HG03064 (cell line): ENCODE measurements at regions not wholly inside any gene's neighbourhood (a gene's known extent, or its start where the extent isn't known, plus 50 kb on each side); places are given as distances from the start of the nearest gene placed in this dataset.
"Not testable (repeated sequence)": the region's sequence is repeated elsewhere in the genome, so short reads cannot be mapped to it uniquely, and the experiment has no call there.

Experiments used
- ATAC-seq: cut with Tn5 transposase; IDR thresholded peaks from one replicate; pipeline ENCODE4 v1.9.1; 2021; ENCODE audit warnings: low read depth; ENCODE audit not compliant: unreplicated experiment

- ATAC-seq, result no peak
Measured at GRCh38 chr14:82641050-82641540, 1107.4 kb upstream of the SEL1L start.

DNA sequence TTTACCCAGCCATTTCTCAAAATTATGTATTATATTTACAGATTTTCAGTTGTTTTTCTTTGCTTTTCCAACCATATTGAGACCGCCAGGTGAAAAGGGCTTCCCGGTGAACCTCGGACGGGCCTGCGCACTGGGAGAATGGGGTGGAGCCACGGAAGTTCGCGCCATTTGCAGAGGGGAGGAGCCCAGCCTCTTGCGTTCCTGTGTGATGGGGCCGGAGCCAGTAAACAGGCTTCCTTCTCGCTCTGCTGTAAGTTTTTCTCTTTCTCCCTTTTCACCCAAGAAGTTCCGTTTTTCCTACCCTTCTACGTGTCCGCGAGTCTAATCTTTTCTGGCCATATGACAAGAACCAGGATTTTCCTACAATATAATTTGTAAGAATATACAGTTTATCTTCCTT is 1108.8 kb upstream of the SEL1L start:
- ATAC-seq, result no peak

DNA sequence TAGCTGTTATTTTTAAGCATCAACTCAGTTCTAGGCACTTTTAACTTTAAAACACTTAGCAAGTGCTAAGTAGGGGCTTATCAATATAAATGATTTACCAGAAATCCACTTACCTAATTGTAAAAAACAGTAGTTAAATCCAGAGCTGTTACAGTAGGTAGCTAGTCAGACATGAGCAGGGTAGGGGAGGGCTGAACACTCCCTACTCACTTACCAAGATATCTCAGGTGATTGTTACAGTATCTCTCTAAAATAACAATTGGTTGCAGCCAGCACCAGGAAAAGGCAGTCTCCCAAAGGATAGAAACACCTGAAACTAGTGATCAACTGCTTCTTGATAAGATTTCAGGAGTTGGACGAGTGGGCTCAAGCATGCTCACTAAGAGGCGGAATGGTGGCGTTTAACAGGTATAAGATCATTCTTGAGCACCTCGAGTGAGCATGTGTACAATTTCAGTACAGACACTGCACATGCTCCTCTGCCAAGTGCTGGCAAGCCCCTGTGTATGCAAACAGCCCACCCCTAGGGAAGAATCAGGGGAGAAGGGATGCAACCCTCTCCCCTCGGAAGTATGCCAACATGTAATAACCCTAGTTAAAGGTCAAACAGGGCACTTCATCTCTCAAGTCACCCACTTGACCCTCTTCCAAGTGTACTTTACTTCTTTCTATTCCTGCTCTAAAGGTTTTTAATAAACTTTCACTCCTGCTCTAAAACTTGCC is 1113.6 kb upstream of the SEL1L start:
- ATAC-seq, result no peak

DNA sequence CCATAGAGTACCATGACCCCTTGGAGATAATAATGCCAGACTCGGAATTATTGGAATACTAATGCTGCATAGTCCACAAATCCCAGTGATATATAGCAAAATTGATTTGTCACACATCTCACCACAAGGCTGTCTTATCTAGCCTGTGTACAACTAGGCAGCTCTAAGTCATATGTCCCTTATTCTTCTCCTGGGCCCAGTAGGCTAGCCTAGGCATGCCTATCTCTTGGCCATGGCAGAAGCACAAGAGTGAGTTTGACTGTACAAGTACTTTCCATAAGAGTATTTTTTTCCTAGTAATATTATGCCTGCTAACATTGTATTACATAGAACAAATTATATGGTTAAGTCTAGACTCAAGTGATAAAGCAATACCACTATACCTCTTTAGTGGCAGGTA is 1122.1 kb upstream of the SEL1L start:
- no peak for ATAC-seq

DNA sequence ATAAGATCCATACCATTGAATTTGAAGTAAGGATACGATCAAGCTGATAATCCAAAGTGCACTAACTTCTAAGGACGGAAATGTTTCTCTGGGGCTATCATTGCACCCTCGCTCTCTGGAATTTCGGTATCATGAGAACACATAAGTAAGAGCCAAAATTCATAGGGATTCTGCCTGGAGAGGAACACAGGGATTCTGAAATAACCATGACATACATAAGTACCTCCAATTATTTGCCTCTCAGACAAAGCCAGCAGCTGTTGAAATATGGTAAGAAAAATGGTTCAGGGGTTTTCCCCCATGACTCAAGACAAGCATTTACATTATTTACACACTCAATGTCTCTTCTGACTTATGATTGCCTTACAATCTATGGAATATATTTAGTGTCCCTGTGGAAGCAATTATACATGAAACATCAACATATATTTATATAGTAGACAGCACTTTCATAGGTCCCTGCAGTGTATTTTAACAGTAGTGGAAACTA is 1123.6 kb upstream of the SEL1L start:
- no peak for ATAC-seq

DNA sequence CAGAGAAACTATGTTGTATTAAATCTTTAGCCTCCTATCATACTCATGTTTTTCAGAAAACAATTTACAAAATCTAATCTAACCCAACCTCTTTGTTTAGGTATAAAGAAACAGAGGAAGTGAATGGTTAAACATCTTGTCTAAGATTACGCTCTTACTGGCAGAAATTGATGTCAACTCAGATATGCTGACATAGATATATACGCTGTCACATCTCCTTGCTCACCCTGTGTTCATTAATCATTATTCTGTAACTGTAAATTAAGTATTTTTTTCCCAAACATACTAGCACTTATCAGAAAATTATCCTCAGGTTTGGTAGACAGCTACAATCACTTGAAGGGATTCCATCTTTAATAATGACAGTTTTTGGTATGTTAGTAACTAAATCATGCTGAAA is 1127.6 kb upstream of the SEL1L start:
- ATAC-seq, result no peak

DNA sequence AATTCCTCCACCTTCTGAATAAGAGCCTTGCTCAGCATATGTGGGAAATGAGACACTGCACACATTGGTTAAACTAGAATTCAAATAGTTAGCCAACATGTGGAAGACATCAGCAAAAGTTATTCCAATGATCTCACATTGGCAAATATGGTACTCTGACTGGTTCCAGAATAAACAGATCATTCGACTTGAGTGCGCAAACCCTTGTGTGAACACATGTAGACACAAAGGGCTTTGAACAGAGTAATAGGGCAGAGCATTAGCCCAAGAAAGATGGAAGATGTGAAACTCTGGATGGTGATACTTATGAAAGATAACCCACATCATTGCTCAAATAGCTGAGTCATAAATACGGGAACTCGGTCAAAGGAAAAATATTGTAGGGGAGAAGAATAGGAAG is 1133.4 kb upstream of the SEL1L start:
- no peak for ATAC-seq

DNA sequence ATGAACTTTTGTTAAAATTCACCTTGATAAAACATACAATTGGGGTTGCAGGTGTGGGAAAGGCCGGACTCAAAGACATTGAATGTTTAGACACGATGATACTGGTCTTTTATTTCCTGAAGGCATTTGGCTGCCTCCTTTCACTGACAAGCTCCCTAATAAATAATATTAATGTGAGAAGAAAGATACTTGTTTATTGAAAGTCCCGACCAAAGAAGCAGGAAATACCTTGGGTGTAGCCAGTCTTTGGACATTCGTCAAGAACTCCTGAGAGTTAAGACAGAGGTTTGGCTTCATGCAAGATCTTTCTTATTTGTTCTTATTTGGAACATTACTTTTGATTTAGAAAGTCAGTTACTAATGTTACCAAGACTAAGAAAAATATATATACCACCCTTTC is 1133.8 kb upstream of the SEL1L start:
- no peak for ATAC-seq

GRCh38 chr14:82676403-82676802 is 1142.8 kb upstream of the SEL1L start:
- no peak for ATAC-seq

DNA sequence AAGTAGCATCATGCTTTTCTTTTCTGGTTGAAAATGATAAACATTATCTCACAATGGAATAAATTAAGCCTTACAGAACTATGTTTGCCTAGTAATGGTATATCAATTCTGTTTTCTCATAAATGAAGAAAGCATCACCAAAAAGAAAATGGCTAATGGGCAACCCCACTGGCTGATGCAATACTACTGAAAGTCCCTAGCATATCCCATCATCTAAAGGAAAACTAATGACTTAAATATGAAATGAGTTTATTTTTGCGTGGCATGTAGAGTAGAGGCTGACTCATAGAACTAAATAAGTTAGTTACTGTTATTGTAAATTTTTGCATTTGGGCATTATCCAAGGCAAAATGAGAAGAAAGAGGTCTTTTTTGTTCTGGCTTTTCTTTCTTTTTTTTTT is 1156.3 kb upstream of the SEL1L start:
- ATAC-seq, result no peak

DNA sequence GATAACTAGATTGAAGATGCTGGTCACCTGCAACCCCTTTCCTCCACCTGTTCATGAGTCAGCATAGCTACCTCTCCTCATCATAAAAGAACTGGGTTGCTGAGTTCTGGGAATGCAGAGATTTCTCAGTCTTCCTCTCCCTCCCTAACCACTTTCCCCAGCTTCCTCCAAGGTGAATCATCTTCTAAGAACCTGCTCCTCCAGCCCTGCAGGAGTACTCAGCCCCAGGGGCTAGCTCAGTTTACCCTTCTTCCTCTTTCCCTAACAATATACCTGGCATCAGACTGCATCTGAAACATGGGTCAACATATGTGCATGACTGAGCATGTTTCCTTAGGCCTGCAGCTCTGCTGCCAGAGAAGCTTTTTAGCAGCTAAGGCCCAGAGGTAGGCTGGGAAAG is 1157.5 kb upstream of the SEL1L start:
- ATAC-seq, result not testable (repeated sequence)

DNA sequence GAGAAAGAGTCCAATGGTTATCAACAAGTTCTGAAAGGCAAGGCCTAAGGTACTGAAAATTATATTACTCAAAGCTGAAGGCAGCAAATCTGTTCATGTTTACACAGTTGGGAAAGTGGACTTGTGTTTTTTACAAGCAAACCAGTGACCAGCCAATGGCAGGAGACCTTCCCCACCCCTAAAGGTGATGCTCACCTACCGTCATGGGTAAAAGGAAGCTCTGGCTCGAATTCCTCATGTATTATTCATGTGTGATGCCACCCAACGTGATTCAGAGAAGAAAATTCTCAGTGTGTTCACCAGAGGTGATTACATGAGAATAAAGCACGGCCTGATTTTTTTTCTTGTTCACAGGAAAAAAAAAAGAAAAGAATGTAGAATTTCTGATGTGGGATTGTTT is 1161.2 kb upstream of the SEL1L start:
- ATAC-seq, result no peak

- ATAC-seq, result no peak
Measured at GRCh38 chr14:82704218-82704617, 1170.6 kb upstream of the SEL1L start.

- no peak for ATAC-seq
Measured at GRCh38 chr14:82710267-82710841, 1176.7 kb upstream of the SEL1L start.

GRCh38 chr14:82719617-82720016 is 1186.0 kb upstream of the SEL1L start:
- no peak for ATAC-seq

GRCh38 chr14:82720431-82720830 is 1186.8 kb upstream of the SEL1L start:
- no peak for ATAC-seq

GRCh38 chr14:82720946-82721345 is 1187.3 kb upstream of the SEL1L start:
- no peak for ATAC-seq

DNA sequence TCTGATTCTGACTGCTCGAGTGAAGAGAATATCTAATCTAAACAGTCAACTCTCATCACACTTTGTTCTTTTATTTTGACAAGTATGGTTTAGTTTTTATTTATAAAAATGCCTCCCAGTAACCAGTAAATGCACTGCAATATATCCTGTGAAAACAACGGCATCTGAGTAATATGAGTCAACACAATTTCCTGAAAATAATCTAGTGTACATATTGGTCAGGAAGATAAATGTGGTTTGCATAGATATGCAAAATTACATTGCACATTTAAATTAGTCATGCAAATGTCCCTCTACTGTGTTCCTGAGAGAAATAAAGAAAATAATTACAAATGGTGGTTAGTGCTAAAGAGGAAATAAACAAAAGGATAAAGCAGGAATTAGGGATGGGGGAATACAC is 1190.7 kb upstream of the SEL1L start:
- no peak for ATAC-seq

- ATAC-seq, result no peak
Measured at GRCh38 chr14:82725213-82725612, 1191.6 kb upstream of the SEL1L start.

- ATAC-seq, result no peak
Measured at GRCh38 chr14:82731526-82731925, 1197.9 kb upstream of the SEL1L start.

DNA sequence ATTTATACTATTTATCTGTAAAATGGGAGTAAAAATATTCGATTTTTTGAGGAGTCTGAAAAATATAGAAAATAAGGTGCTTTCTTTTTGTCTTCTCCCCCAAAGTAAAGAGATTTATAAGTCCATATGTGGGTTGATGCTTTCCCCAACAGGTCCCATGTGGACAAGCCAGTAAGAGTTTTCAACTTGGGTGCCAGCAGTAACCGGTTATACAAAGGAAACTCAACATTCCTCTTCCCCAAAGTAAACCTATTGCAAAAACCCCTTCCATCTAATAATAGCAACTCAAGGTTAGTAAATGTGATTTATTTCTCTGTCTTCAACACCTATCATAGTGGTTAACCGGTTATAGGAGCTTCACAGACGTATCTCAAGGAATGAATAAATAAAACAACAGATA is 1206.9 kb upstream of the SEL1L start:
- no peak for ATAC-seq

- ATAC-seq, result no peak
Measured at GRCh38 chr14:82755476-82755875, 1221.8 kb upstream of the SEL1L start.
